GM21576 (cell line): ENCODE measurements at regions not wholly inside any gene's neighbourhood (a gene's known extent, or its start where the extent isn't known, plus 50 kb on each side); places are given as distances from the start of the nearest gene placed in this dataset.
"Not testable (repeated sequence)": the region's sequence is repeated elsewhere in the genome, so short reads cannot be mapped to it uniquely, and the experiment has no call there.

Experiments
- ATAC-seq: cut with Tn5 transposase; IDR thresholded peaks from one replicate; pipeline ENCODE4 v1.9.1; 2021; ENCODE audit warnings: mild to moderate bottlenecking, moderate library complexity; ENCODE audit not compliant: unreplicated experiment

GRCh38 chr12:32010631-32011336 lies 51.6 kb downstream of the RESF1 start:
- ATAC-seq, result no peak

- no peak for ATAC-seq
These were observed 53.1 kb downstream of the RESF1 start for GRCh38 chr12:32012249-32012785.

- no peak for ATAC-seq
These were observed 55.8 kb downstream of the RESF1 start for GRCh38 chr12:32015036-32015435.

- no peak for ATAC-seq
These were observed 57.7 kb downstream of the RESF1 start for GRCh38 chr12:32016680-32017482.

GRCh38 chr12:32021346-32021773 lies 62.1 kb downstream of the RESF1 start:
- no peak for ATAC-seq

- not testable (repeated sequence) for ATAC-seq
These were observed 63.2 kb downstream of the RESF1 start for GRCh38 chr12:32022387-32022786.

GRCh38 chr12:32023861-32024260 lies 64.6 kb downstream of the RESF1 start:
- not testable (repeated sequence) for ATAC-seq

GRCh38 chr12:32024884-32025592 lies 65.8 kb downstream of the RESF1 start:
- ATAC-seq, result no peak

GRCh38 chr12:32025906-32026305 lies 66.7 kb downstream of the RESF1 start:
- ATAC-seq, result peak; percentile 63

GRCh38 chr12:32027684-32028365 lies 68.6 kb downstream of the RESF1 start:
- no peak for ATAC-seq

GRCh38 chr12:32030151-32030550 lies 70.9 kb downstream of the RESF1 start:
- ATAC-seq, result no peak

- ATAC-seq, result no peak
These were observed 71.5 kb downstream of the RESF1 start for GRCh38 chr12:32030676-32031075.

GRCh38 chr12:32031109-32031508 lies 71.9 kb downstream of the RESF1 start:
- no peak for ATAC-seq

- no peak for ATAC-seq
These were observed 73.1 kb downstream of the RESF1 start for GRCh38 chr12:32032205-32032810.

GRCh38 chr12:32033406-32033805 lies 73.2 kb upstream of the BICD1 start:
- ATAC-seq, result no peak

- no peak for ATAC-seq
These were observed 72.6 kb upstream of the BICD1 start for GRCh38 chr12:32034045-32034444.

GRCh38 chr12:32036477-32037263 lies 70.0 kb upstream of the BICD1 start:
- no peak for ATAC-seq

GRCh38 chr12:32039347-32039746 lies 67.3 kb upstream of the BICD1 start:
- ATAC-seq, result no peak

GRCh38 chr12:32039917-32040575 lies 66.6 kb upstream of the BICD1 start:
- no peak for ATAC-seq
